HS-5 (cell line): ENCODE measurements at regions not wholly inside any gene's neighbourhood (a gene's known extent, or its start where the extent isn't known, plus 50 kb on each side); places are given as distances from the start of the nearest gene placed in this dataset.
"Not testable (repeated sequence)": the region's sequence is repeated elsewhere in the genome, so short reads cannot be mapped to it uniquely, and the experiment has no call there.

Source experiments
- DNase-seq: peaks from one replicate; pipeline ENCODE4 v3.0.0-alpha.2; 2012; ENCODE audit warnings: low read depth

GRCh38 chr2:58357521-58357920 is 116.4 kb upstream of the FANCL start:
- DNase-seq: no peak

GRCh38 chr2:58354230-58354629 is 113.1 kb upstream of the FANCL start:
- DNase-seq: no peak

DNA sequence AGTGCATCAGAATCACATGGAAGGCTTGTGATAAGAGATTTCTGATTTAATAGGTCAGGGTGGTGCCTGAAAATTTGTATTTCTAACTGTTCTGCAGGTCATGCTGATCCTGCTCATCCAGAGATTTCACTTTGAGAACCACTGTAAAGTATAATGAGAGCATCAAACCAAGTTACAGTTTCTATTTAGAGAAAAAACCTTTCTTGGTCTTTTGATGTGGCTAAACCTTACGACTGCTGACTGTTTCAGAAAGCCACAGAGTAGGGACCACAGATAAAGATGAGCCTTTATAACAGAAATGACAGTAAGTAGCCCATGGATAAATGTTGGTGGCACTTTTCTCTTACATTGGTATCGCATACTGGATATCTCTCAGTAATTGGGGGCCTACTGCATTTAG is 109.4 kb upstream of the FANCL start:
- no peak for DNase-seq

DNA sequence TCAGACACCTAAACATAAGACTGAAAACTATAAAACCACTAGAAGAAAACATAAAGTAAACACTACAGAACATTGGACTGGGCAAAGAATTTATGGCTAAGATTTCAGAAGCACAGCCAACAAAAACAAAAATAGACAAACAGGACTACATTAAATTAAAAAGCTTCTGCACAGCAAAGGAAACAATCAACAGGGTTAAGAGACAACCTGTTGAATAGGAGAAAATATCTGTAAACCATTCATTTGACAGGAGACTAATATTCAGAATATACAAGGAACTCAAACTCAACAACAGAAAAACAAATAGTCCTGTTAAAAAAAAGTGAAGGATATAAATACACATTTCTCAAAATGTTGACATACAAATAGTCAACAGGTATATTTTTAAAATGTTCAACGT is 106.7 kb upstream of the FANCL start:
- no peak for DNase-seq

GRCh38 chr2:58341047-58341446 is 99.9 kb upstream of the FANCL start:
- no peak for DNase-seq

DNA sequence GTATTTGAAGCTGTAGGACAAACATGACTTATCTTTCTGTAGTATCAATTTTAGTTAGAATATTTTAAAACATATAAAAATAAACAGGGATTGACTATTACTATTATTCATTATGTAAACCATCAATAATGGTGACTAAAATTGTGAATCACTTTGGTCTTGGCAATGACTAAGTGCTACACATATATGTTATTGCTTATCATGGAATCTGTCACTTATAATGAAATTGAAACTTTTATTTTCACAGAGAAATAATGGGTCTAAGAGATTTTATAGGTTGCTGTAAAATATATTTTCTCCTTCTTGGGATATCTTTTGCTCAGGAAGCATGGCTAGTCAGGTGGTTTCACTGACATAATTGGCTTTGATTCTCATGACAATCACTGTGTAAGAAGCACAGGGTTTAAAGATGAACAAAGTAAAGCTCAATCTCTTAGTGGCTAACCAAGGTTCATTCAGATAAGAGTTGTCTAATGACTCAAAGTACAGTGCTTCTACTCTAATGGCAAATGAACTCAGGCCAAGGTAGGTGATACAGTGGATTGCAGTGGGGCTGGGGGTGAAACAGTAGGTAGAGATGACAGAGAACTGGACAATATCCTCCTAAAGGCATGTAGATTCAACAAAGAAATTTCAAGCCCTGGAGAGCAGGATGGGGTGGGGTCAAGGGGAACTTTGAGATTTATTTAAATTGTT is 98.6 kb upstream of the FANCL start:
- no peak for DNase-seq

GRCh38 chr2:58336416-58336815 is 95.3 kb upstream of the FANCL start:
- DNase-seq: no peak

DNA sequence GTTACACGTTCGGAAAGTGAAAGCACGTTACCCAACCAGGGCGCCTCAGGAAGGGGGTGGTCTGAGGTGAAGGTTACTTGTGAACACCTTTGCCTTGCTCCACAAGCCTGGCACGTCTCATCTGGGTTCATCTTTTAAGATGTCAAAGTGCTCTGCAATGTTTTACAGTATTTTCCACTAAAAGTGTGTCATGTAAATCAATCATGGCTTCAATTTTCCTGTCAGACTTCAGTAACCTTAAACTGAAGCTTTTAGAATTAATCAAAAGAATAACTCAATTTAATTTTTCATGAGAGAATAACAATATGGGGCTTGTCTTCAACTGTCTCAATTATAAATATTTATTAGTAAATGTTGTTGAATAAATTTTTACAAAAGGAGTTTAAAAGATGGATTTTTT is 93.3 kb upstream of the FANCL start:
- DNase-seq: no peak

- not testable (repeated sequence) for DNase-seq
Observed at GRCh38 chr2:58325296-58325895, 84.3 kb upstream of the FANCL start.

- DNase-seq: no peak
Observed at GRCh38 chr2:58319481-58319880, 78.4 kb upstream of the FANCL start.

DNA sequence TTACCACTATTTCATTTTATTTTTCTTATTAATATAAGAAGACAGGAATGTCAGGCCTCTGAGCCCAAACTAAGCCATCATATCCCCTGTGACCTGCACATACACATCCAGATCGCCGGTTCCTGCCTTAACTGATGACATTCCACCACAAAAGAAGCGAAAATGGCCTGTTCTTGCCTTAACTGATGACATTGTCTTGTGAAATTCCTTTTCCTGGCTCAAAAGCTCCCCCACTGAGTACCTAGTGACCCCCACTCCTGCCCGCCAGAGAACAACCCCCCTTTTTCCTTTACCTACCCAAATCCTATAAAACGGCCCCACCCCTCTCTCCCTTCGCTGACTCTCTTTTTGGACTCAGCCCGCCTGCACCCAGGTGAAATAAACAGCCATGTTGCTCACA is 77.8 kb upstream of the FANCL start:
- DNase-seq: not testable (repeated sequence)

DNA sequence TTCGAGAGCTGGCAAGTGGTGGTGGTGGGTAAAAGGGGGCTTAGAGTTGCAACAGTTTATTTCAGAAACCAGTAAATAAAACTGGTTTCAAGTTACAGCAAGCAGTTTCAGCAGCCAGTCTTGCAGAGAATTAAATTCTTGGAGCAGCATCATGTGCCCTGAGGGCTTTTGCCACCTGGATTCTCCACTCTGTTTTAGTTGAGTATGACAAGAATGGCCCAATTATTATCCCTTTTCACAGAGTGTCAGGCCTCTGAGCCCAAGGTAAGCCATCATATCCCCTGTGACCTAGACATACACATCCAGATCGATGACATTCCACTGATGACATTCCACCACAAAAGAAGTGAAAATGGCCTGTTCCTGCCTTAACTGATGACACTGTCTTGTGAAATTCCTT is 72.8 kb upstream of the FANCL start:
- no peak for DNase-seq

DNA sequence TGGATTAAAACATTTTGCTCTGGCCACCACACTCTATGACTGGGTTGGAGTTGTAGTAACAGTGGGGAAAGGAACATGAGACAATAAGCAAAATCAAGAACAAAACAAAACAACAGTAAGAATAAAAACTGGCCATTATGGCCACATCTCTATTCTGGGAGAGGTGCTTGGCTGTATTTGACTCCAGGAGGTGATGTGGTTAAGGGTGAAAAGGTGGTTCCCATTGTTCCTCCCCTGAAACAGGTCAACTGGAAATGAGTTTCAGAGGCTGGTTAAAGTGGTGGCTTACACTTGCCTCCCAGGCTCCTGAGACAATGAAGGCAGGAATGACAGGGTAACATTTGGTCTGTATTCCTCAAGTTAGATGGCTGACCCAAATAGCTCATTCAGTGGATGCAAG is 67.3 kb upstream of the FANCL start:
- no peak for DNase-seq

GRCh38 chr2:58304843-58305242 is 63.7 kb upstream of the FANCL start:
- no peak for DNase-seq

DNA sequence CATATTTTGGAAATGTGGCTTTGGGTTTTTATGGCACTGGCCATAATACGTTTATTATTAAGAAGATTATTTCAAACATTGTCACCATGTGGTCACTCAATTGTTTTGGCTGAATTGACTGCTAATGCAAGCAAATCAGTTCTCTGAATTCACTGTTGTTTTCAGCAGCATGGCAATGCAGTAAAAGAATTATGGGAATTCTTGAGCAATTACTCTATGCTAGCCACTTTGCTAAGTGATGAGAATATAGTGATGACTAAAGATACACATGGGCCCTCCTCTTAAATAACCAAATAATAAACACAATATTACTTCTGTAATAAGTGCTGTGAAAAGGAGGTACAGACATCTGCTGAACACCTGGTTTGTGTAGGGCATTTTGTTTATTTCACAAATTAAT is 58.0 kb upstream of the FANCL start:
- no peak for DNase-seq

- DNase-seq: no peak
Observed at GRCh38 chr2:58293056-58293455, 51.9 kb upstream of the FANCL start.

DNA sequence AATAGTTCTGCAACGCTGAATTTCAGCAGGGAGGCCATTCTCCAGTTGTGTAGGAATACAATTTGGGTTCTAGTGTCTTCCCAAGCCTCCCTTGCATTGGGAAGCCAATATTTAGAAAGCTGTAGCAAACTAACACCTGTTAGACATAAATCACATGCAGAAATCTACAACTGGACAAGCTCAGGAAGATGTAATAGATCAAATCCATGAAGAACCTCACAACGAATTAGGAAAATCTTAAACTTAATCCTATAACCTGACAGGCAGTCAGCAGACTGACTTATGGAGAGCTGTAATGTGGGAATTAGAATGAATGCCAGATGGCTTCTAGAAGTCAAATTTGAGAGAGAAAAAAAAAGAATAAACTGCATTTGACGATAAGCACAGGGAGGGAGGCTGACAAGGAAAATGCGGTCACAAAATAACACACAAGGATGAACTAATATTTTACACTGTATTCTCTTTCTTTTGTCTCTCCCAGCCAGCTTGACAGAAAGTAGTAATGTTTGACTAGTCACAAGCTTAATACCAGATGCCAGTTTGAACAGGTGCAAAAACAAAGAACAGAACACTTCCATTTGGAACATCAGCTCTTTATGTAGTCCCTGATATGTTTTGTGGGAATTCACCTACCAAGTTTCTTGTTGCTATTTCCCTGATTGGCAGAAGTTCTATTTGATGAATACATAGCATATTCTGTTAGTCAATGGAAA is 50.8 kb upstream of the FANCL start:
- no peak for DNase-seq
